HPDE6-E6E7 (cell line): ENCODE measurements at regions not wholly inside any gene's neighbourhood (a gene's known extent, or its start where the extent isn't known, plus 50 kb on each side); places are given as distances from the start of the nearest gene placed in this dataset.

Source experiments
- DNase-seq: peaks from one replicate; pipeline ENCODE4 v3.0.0; 2011; ENCODE audit warnings: missing footprints; ENCODE audit errors: extremely low spot score

DNA sequence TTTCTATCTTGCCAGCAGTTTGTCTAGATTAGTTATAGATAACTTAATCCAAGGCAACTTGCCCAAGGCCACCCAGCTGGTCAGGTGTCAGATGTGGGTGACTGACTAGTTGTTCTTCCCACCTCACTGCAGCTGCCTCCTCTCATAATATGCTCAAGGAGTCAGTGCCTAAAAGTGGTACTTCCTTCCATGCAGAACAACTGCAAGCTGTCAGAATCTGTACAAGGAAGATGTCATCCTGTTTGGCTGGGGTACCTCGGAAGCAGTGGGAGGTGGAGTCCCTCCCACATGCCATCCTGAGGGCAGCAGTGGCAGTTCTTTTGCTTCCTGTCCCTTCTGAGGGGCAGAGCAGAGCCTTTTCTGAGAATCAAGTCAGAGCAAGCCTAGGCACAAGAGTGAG is 193.2 kb upstream of the RFC3 start:
- no peak for DNase-seq

DNA sequence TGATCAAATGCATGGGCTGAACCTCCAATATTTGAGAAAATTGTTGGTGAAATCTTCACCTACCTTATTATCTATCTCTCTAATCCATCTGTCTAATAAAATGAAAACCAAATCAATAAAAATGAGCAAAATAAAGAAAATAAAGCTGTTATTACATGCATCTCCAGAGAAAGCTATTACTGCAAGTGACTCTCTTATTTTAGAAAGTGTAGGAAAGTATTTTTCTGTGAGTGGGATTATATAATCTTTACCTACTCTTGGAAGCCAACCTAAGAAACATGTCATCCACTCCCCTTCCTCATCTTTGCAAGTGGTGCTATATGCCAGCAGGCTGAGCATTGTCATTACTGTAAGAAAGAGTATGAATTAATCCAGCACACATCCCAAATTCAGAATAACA is 191.5 kb upstream of the RFC3 start:
- no peak for DNase-seq

DNA sequence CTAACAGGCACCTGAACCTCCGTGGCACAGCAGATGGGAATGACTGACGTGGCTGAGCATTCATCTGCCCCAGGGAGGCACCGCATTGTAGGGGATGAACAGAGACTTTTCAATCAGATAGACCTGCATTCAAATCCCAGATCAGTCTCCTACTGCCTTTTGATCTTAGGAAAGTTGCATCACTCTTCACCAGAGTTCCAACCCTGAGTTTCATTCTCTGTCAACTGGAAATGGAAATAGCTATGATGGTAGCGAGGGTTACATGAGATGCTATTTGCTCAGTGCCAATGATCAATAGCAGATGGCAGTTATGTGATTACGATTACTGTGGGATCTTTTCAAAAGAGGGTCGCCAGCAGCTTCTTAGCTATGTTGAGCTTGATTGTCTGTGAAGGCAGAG is 189.3 kb upstream of the RFC3 start:
- no peak for DNase-seq

DNA sequence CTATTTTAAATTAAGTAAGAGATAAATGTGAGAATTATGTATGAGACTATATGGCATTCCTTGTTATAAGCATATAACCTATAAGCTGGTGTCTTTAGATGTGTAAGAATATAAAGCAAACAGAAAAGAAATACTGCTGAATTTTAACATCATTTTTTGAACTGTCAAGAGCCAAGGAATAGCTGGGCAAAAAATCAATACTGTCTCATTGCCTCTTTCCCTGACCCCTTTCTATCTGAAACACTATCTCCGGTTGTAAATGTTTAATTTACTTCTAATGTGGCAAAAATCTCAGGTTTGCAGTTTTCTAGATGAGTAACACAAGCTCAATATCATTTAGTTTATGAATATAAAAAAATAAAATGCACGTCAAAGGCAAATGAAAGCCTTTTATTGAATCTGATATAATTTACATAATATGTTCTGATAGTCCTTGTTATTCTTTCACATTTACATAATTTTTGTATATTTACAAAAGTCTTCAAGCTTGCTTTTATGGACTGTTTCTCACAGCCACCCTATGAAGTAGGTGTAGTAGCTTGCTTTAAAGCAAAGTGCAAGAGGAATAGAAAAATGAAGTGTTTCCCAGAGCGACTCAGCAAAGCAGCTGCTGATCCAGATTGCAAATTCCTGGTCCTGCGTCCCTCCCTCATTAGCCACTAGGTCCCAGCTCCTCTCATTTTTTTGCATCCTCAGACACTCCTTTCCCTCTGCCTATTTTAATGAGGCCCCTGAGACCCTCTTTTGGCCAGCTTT is 188.2 kb upstream of the RFC3 start:
- no peak for DNase-seq

DNA sequence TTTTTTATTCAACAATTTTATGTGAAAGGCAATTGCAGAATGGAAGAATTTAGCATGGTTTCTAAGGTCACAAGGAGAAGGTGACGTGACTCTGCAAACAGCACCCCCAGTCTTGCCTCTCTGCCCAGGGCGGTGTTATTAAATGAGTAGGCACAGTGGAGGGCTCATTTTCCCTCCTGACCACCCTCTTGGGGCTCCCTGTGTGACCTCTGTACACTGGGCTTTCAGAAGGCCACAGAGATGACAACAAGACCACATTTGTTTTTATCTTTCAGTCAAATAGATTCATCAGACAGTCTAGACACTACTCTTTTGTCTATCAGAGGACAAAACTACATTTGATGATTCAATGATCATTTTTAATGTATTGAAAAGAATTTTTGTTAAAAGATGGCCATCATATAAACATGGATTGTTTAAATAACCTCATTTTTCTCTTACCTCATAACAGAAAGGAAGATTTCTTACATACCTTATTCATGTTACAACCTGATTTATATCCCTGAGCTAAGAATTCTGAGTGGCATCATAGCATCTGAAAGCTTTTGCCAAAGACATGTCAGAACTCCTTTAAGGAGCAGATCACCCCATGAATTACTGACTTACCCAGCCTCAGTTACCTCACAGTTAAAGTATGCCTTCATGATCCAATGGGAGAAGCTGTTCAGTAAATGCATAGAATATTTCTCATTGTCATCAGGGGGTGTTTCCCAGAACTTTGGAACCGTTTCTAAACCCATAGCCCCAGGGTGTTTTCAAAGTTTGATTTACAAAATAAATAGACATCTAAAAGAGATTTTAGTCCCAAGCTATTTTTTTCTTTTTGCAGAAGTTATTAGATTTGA is 184.0 kb upstream of the RFC3 start:
- peak; percentile 31 for DNase-seq

DNA sequence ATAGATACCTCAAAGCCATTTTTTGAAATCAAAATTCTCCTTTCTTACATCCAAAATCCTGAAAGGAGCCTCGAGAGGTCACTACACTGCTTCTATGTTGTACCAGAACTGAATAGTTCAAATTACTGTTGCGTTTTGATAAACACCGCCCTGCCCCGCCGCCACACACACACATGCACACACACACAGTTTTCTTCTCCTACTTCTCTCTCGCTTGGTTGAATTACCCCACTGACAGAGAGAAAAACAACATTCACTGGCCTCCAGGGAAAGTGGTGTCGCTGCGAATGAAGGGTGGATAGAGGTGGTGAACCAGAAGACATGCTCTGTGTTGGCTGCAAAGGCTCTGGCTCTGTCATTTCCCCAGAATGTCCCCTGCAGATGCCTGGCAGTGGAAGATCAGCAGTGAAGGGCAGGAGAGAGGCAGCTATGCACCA is 183.4 kb upstream of the RFC3 start:
- DNase-seq, result no peak

DNA sequence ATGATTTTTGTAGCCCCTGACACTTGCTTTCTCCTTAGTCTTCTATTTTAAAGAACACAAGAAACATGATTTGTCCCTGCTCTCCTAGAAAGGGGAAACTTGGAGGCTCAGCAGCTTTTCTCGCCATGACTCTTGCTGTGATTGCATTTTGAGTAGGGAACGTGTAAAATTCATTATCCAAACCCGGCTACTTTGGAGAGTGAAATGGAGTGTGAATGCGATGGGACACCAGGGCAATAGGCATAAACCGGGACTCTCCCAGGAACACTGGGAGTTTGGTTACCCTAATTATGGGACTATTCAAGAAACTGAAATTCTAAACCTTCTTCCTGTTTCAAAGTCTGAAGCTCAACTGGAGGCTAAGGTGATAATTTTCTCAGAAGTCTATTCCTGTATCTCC is 181.7 kb upstream of the RFC3 start:
- DNase-seq, result no peak

DNA sequence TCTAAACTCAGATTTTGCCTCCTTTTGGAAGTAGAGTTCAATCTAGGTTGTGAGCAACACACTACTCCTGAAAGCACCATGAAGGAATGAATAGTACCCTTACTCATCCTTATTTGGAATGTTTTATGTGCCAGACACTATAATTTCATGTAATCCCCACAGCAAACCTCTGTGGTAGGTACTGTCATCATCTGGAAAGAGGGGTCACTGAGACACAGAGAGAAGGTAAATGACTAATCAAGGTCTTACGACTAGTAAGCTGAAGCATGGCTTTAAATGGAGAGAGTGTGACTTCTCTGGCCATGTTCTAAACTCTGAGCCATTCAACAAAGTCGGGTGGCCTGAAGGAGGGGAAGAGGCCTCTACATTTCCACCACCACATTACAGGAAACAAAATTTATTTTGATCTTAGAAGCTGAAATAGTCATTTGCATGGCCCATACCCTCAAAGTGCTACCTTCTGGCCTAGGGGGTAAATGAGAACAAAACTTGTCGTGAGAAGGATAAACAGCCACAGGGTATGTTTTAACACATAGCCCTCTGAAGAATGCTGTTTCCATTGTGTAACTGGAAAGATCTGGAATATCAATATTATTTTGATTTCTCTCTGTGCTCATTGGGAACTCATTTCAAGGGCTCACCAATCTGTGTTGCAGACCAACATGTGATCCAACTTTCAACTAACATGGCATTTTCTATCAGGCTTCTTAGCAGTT is 180.8 kb upstream of the RFC3 start:
- DNase-seq, result no peak

DNA sequence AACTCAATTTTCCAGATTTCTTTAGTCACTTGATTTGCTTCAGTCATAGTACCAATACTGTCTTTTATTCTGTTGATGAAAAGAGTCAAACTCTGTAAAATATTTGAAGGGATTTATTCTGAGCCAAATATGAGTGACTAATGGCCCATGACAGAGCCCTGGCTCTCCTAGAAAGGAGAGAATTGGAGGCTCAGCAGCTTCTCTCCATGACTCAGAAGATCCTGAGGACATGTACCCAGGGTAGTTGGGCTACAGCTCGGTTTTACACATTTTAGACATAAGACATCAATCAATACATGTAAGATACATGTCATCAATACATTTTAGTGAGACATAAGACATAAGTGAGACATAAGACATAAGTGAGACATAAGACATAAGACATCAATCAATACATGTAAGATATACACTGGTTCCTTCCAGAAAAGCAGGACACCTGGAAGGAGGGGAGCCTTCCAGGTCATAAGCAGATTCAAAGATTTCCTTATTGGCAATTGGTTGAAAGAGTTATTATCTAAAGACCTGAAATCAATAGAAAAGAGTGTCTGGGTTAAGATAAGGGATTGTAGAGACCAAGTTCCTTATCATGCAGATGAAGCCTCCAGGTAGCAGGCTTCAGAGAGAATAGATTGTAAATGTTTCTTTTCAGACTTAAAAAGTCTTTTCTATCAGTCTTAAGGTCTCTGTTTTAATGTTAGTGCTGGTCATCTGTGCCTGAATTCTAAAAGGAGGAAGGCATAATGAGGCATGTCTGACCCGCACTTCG is 179.8 kb upstream of the RFC3 start:
- DNase-seq, result no peak

DNA sequence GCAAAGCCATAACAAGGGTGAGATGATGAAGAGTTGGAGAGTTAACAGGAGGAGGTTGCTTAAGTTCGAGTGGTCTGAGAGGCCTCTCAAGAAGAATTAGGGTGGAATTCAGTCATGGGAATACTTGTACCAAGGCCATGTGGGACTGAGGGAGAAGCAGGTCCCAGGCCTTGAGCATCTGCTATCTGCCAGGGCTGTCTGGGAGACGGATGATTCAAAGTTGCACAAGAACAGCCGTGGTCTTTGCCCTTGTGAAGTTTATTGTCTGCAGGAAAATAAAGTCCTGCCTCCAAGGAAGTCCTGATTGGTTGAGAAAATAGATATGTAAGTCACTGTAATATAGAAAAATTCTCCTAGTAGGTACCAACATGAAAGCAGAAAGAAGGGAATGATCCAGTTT is 178.8 kb upstream of the RFC3 start:
- DNase-seq, result no peak

DNA sequence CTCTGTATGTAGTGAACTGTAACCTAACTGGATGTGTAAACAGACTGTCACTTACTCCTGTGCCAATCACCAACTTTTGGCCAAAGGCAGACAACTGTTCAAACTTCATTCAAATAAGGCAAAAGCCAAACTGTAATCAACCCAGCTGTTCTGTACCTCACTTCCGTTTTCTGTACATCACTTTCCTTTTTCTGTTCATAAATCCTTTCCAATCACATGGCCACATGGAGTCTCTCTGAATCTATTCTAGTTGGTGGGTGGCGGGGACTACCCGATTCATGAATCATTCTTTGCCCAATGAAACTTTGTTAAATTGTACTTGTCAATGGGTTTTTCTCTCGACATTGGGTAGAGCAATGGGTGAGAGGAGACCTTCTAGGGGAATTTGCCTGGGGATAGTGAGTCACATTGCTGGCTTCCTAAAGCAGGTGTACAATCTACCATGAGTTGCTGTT is 178.3 kb upstream of the RFC3 start:
- DNase-seq, result no peak

DNA sequence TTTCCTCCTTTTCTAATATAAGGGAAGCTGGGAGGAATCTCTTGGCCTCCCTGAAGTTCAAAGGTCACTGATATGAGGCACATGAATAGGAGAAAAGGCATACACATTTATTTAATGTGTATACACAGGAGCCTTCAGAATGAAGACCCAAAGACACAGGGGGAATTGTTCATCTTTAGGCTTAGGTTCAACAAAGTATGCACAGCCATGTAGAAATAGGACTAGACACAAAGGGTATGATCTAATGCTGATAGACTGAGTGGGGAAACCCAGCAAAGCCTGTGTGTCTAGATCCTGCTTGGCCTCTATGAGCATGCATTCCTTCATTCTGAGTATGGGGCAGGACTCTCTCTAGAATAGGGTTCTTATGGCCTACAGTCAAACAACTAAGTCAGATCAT is 177.1 kb upstream of the RFC3 start:
- DNase-seq, result no peak

DNA sequence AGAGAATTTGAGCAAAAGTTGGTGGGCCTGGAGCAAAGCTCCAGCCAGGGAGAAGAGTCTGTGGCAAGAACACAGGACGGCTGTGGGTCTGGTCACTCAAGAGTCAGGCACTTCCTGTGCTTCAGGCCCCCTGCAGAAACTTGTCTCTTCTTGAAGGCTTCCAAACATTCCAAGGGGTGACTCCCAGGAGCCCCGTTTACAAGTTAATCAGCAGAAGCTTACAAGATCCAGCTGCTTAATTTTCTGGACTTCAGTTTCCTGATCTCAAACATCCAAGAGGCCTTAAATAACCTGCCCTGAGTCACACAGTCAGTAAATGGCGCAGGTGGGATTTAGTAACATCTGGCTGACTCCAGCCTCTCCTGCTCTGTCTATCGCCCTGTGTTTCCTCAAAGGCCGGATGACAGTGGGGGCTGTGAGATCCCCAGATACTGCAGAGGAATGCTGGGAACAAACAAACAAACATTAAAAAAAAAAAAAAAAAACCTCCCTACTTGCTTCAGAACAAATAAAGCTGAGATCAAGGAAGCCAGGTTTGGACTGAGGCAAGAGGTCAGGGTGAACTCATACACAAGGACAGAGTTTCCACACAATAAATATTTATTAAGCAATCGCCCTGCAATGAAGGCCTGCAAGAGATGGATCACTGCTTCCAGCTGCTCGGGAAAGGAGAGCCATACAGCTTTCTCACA is 175.4 kb upstream of the RFC3 start:
- no peak for DNase-seq

DNA sequence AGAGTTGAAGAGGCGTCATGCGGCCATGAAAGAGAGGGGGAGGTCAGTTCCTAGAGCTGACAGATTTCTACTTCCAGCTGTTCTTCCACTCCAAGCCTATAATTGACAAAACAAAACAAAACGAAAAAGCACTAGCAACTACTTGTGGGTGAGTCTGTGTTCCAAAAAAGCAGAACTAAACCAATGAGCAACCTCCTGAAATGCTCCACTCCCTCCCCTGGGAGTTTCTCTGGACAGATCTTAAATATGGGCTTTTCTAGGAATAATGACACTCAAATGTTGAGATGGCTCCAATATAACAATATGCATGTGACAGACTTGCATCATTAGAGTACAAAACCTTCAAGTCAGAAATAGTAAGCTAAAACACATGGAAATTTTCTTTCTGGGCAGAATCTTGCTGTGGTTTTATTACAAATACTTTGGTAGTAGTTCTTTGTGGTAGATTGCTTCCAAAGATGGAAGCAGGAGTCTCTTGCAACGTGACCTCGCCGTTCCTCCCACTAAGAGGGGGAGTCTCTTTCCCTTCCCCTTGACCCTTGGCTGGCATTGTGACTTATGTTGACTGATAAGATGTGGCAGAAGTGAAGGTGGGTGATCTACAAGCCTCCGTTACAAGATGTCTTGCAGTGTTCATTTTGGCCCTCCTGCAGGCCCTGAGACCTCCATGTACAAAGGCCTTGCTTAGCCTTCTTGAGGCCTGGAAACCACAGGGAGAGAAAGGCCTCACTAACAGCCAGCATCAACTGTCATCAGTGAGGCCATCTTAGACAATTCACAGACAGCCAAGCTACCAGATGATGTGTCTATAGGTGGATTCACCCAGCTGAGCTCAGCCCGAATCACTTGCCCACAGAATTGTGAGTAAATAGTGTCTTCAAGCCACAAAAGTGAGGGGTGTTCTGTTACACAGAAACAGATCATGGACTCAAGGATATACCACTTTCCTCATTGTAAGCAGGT is 173.1 kb upstream of the RFC3 start:
- no peak for DNase-seq

DNA sequence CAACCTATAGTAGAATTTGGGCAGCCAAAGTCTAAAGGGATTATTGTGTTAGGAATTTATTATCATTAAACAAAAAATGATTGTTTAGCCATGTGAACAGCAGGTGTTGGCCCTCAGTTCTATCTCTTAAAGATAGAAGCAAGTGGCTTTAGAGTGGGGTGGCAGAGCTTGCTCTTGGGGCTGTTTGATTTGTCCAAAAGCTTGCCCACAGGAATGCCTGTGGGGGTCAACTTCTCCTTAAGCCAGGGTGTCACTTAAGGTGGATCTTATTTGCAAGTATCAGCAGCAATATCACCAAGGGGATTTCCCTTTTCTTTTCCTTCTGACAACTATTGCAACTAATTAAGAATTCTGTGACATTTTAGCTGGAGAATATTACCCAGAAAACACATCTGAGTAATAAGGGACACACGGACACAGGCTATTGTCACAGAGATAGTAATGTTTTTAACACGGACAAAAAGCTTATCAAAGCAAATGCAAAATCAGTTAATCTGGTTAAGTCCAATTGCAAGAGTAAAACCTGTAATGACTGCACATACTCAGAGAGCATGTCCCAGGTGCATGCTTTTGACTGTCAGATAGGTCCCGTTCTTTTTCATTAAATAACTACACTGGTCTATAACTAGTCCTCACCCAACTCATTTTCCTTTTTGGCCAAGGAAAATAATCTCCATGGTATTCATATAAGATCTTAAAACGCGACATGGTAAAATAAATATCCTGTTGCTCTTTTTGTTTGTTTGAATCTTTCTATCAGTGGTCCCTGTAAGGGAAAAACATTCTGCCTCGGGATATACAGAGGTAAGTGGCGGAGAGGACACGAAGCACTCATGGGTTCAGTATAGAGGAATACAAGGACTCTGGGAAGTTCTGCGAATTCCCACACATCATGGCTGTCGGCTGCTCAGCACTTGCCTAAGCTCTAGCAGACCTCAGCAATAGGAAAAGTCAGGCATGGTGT is 172.1 kb upstream of the RFC3 start:
- DNase-seq, result no peak

DNA sequence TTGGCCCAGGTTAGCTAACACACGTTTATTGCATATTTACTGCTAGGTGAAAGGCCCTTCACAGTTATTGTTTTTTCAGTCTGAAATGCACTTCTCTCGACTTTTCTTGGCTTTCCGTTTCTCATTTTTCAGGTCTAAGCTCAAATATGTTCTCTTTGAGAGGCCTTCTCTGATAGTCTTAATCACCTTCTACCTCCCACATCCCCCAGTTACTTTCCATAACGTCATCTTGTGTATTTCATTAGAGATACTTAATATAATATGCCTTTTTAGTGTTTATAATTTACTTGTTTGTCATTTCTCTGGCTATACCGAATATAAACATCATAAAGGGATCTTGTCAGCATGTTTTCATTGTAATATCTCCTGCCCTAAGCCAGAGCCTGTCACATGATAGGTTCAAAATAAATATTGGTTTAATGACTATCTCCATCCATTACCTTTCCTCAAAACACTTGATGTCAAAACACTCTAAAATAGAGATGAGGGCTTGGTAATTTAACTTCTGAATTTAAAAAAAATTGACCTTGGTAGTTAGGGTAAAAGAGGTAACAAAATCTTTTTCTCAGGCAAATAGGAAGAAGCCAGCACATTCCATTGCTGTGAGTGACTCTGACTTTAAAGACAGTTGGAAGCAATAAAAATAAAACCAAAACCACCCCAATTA is 168.6 kb upstream of the RFC3 start:
- DNase-seq, result no peak

DNA sequence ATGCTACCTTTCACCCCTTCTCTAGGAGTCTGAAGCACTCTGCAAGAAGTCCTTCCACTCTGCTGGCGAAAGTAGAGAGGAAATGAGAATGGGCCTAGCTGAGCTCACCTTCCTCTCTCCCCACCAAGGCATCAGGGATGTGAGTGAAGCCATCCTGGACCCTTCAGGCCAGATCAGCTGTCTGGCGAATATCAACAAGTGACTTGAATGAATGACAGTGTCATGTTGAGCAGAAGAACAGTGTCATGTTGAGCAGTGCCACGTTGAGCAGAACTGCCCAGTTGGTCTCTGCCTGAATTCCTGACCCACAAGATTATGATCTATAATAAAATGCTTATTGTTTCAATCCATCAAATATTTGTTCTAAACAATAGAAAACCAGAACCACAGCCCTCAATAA is 166.2 kb upstream of the RFC3 start:
- no peak for DNase-seq

DNA sequence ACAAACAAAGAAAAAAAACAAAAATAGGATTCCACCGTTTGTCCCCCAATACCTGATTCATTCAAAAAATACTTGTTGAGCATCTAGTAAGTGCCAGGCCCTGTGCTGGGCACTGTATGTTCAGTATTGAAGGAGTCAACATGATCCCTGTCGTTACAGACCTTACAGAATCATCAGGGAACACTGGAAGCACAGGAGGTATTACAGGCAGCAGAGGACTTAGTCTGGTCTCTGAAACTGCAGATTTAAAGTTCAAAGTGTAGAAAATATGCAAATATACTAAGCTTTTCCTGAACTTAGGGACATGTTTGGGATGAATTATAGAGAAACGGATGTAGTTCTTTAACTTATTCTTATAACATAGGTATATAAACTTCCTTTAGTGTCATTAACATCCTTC is 160.7 kb upstream of the RFC3 start:
- no peak for DNase-seq
